ENCODE measurements at regions not wholly inside any gene's neighbourhood (a gene's known extent, or its start where the extent isn't known, plus 50 kb on each side); places are given as distances from the start of the nearest gene placed in this dataset.

DNA sequence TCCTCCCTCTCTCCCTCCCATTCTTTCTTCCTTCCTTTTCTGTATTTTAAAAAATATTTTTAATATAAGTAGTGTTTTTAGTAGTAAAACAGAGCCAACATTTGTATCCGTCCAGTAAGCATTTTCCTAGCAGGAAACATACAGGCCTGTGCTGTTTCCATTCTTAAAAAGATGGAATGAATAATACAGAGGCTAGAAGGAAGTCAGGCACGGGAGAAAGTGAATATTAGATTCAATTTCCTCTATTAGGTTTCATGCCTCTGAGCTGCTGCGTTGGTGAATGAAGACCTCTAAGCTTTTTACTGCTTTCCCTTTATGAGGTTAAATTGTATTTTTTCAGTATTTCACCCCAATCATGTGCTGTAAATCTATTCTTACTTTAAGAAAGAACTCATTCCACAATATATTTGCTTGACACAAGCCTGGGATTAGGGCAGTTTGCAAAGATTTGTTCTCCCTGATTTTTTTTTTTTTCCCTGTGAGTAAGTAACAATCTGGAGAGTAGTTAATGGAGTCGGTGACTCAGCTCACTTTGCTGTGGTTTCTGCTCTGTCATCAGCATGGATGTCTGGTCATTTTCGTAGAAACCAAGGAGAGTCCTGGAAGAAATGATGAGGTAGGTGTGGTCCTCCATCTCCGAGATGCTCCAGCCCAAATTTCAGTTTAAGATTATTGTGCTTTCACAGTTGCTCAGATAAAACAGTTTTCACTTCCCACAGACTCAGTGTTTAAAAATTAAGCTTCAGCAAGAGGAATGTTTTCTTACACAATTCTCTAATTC lies 76.1 kb upstream of the PITRM1 start:
- H3K9ac ChIP-seq (ENCODE audit: low read depth, low read length): no peak overlapping the region

DNA sequence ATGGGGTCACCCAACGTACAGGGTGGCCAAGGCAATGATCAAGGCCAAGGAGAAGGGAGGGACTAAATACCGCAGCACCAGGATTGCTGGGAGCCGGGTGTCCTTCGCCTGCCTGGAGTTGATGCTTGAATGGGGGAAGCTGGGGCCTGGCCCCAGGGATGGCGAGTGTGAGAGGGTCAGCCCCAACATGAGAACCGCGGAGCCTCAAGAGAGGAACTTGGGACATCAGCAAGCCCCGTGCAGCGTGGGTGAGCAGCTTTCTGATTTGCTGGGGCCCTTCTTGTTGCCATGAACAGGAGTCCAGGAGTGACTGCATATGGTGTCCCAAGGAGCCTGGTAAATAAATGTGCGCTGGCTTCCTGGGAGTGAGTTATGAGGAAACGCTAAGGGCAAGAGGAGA lies 72.8 kb upstream of the PITRM1 start:
- no peaks in the 10 kb centered on the region for H3K9me3 ChIP-seq (ENCODE audit: control insufficient read depth, insufficient read depth, low read length)
- no peak overlapping the region for H3K9ac ChIP-seq (ENCODE audit: low read depth, low read length)
- H3K36me3 ChIP-seq (ENCODE audit: insufficient read depth, low read length): no peaks in the 10 kb centered on the region
- peaks cover 16% of the 10 kb centered on the region for H3K4me1 ChIP-seq (ENCODE audit: insufficient read depth, low read length)

More for the DNA sequence above, 76.1 kb upstream of the PITRM1 start:
- peaks cover 16% of the 10 kb centered on the region for H3K4me1 ChIP-seq (ENCODE audit: insufficient read depth, low read length)
- H3K36me3 ChIP-seq (ENCODE audit: insufficient read depth, low read length): no peaks in the 10 kb centered on the region
- no peaks in the 10 kb centered on the region for H3K9me3 ChIP-seq (ENCODE audit: control insufficient read depth, insufficient read depth, low read length)

DNA sequence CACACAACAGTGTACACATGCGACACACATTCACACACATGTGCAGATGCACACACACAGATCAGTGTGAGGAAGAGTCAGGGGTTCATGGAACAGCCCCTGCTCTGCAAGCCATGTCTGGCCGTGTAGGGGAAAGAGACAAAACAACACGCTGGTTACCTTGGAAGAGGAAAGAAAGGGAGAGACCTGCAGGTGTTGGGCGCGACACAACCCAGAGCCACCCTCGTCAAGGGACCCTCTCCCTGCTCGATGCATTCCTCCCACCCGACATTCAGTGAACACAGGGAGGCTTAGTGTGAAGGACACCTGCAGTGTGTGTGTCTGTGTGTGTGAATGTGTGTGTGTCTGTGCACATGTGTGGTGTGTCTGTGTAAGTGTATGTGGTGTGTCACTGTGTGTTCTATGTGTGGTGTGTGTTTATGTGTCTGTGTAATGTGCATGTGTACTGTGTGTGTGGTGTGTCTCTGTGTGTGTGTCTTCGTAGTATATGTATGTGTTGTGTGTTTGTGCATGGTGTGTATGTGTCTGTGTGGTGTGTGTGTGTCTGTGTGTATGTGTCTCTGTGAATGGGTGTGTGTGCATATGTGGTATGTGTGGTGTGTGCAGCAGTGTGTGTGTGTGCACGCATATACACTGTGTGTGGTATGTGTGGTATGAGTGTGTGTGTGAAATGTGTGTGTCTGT lies 69.5 kb upstream of the PITRM1 start:
- no peaks in the 10 kb centered on the region for H3K36me3 ChIP-seq (ENCODE audit: insufficient read depth, low read length)

DNA sequence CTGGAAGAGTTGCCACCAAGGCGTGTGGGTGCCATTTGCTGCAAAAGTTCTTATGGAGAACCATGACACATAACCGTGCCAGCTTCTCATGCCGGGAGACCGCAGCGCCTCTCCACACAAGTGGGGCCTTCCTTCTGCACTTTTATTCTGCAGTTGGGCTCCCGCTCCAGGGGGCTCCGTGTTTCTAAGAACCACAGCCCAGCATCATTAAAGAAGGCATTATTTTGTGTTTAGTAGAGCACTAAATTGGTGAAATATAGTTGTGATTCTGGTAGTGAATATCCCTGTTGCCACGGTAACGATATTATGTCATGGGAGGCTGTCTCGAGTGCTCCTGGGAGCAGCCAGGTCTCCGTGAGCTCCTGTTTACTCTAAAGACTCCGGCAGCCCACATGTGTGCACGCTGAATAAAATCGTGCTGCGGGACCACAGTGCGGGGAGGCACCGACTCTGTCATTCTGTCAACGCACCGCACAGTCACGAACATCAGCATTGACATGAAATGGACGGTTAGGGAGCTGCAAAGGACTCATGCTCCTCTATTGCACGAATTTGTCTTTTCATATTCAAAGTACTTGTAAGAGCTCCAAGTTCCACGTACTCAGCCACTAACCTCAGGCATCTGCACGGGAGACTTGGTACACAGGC lies 68.8 kb upstream of the PITRM1 start:
- H3K36me3 ChIP-seq (ENCODE audit: insufficient read depth, low read length): no peaks in the 10 kb centered on the region
- H3K4me1 ChIP-seq (ENCODE audit: insufficient read depth, low read length): peaks cover 5% of the 10 kb centered on the region; the same call in 1 of the 2 replicates
- no peak overlapping the region for H3K9ac ChIP-seq (ENCODE audit: low read depth, low read length)
- H3K9me3 ChIP-seq (ENCODE audit: control insufficient read depth, insufficient read depth, low read length): no peaks in the 10 kb centered on the region

More for the DNA sequence above, 69.5 kb upstream of the PITRM1 start:
- Histone ChIP-seq H3K9ac (ENCODE audit: low read depth, low read length) (no peak overlapping the region), H3K4me1 (ENCODE audit: insufficient read depth, low read length) (peaks cover 5% of the 10 kb centered on the region; the same call in 1 of the 2 replicates), H3K9me3 (ENCODE audit: control insufficient read depth, insufficient read depth, low read length) (no peaks in the 10 kb centered on the region)

DNA sequence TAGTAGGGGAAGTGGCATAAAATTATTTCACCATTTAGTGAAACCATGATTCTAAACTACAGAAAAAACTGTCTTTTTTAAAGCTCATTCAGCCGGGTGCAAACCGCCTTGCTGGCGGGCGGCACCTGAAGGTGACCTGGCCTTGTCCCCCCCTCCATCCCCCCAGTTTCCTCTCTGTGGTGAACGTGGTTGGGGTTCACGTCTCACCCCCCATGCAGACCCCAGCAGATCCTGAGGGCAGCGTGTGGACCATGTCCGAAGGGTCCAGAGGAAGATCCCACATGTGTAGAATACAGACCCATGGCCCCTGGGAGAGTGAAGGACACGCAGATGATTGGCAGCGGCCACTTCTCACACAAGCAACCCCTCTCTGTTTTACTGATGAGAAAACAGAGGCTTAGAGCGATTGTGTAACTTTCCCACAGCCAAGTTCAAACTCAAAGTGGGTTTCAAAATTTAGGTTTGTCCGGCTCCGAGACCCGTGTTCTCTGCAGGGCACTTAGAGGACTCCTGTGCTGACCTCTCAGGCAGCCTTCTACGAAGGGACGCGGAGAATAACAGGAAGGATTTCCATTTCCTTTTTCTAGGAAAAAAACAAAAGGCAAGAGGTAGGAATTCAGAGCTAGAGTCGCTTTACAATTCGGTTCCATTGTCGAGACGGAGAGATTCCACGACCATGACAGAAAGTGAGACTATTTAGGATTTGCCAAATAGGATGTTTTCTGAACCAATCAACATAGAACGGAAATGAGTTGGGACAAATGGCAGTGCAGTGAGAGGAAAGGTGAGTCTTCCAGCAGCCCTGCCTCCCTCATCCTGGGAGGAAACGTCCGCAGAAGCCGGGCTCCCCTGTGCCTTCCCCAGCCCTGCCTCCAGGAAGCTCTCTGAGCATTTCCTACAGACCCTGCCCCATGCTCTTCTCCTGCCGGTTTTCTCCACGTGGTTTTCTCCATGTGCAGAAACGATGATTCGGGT lies 67.6 kb upstream of the PITRM1 start:
- Histone ChIP-seq H3K4me1 (ENCODE audit: insufficient read depth, low read length) (peaks cover 5% of the 10 kb centered on the region; the same call in 1 of the 2 replicates), H3K9me3 (ENCODE audit: control insufficient read depth, insufficient read depth, low read length) (no peaks in the 10 kb centered on the region), H3K36me3 (ENCODE audit: insufficient read depth, low read length) (no peaks in the 10 kb centered on the region), H3K9ac (ENCODE audit: low read depth, low read length) (no peak overlapping the region)

DNA sequence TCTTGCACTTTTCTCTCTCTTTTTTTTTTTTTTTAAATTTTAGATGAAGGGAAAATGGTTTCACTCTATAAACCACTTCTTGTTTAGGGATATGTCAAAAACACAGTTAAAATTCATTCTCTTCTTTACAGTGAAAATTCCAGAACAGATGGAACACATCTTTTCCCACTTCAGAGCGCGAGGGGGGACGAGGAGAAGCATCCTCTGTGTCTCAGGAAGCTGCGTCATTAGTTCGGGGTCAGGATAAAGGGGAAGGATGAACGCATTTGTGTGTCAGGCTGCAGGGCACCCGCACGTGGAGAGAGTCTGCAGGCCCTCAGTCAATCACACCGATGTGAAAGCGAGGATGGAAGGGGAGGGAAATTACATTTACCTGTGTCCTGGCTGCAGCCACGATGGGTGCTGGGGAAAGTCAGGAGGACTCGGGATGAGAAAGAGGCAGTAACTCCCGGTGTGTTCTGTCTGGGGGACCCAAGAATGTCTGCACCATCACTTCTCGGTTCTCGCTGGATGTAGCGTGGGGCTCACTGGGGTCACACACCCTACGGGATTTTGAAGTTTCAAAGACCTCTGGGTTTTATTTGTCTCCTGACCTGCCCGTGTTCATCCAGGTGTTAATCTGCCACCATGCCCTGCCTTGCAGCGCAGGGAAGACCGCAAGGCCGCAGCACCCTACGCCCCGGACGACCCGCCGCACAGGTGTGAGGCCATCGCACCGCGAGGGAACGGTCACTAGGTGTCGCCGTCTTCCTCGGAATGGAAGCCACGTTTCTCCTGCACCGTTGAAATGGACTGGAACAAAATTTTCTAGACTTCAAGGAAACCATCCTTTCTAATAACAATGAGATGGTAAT lies 66.7 kb upstream of the PITRM1 start:
- Histone ChIP-seq H3K36me3 (ENCODE audit: insufficient read depth, low read length) (no peaks in the 10 kb centered on the region), H3K9me3 (ENCODE audit: control insufficient read depth, insufficient read depth, low read length) (no peaks in the 10 kb centered on the region), H3K4me1 (ENCODE audit: insufficient read depth, low read length) (peaks cover 5% of the 10 kb centered on the region; the same call in 1 of the 2 replicates), H3K9ac (ENCODE audit: low read depth, low read length) (no peak overlapping the region)

DNA sequence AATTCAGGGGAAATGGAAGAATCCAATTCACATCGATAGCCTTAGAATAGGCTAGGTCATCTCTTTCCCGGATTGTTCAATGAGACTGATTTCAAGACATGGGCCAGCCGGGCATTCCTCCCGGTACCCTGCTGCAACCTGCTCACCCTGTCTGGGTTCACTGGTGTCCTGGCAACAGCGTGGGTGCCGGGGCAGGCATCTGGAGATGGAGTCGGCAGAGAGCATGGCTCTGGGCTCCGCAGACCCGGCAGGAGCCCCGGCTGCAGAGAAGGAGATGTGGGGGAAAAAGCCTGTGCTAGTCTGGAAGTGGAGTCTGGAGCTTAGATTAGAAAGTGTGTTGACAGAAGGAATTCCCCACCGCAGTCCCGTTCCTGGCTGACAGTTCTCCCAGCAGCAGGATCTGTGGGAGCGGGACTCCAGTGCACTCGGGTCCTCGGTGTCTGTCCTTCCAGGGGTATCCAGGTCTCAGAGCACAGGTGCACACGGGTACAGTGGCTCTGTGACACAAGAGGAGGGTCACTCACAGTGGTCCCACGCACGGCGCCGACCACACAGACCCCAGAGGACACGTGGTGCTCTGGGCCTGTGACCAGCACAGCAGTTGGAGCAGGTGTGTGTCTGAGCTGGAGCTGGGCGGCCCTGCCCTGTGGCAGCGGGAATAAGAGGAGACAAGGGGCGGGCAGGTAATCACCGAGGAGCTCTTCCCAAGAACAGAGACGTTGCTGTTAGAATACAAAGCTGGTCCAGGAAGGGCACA lies 65.7 kb upstream of the PITRM1 start:
- H3K36me3 ChIP-seq (ENCODE audit: insufficient read depth, low read length): no peaks in the 10 kb centered on the region
- H3K4me1 ChIP-seq (ENCODE audit: insufficient read depth, low read length): peaks cover 5% of the 10 kb centered on the region; the same call in 1 of the 2 replicates
- no peaks in the 10 kb centered on the region for H3K9me3 ChIP-seq (ENCODE audit: control insufficient read depth, insufficient read depth, low read length)
- H3K9ac ChIP-seq (ENCODE audit: low read depth, low read length): no peak overlapping the region

DNA sequence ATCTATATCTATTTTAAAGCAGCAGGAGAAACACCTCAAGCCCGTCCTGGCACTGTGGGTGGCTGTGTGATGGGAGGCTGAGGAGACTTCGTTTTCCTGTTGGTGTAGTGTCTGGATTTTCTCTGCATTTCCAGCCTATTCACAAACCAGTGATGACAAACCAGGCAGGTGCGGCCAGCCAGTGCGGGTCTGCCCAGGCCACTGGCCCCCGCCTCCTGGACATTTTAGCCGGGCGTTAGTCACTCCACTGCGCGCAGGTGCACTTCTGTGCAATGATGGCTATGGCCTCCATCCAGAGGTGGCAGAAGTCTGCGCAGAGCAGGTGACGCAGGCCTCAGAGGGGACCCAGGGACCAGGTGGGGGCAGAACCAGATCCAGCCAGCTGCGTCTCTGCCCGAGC lies 64.9 kb upstream of the PITRM1 start:
- Histone ChIP-seq H3K36me3 (ENCODE audit: insufficient read depth, low read length) (no peaks in the 10 kb centered on the region), H3K9me3 (ENCODE audit: control insufficient read depth, insufficient read depth, low read length) (no peaks in the 10 kb centered on the region), H3K4me1 (ENCODE audit: insufficient read depth, low read length) (peaks cover 5% of the 10 kb centered on the region; the same call in 1 of the 2 replicates), H3K9ac (ENCODE audit: low read depth, low read length) (no peak overlapping the region)

DNA sequence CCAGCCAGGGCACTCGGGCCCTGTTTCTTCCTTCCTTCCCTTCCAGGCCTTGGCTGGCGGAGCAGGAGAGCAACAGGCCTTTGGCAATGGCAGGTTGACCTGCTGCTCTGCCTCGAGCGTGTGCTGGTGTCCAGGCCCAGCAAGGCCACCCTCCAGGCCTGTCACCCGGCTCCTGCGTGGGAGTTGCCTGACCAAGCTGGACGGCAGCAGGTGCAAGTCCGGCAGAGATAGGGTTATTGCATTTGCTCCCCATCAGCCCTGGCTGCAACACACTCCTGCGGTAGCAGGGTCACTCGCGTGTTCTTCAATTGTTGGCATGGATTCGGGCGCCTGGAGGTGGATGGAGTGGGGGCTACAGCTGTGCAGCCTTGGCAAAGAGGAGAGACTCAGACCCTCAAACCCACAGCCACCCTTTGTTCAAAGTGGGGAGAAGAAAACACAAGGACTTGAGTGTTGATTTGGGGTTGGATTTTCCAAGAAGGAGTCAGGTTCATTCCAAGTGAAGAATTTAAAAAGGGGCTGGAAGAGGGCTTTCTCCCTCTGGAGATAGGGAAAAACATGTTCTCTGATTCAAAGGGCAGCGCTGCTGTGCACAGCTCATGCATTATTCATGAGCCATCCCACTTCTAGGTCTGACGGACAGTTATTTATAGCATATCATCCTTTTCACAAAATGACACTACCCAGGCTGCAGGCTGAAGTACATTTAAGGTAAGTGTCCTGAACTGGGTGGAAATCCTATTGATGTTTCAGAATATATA lies 64.2 kb upstream of the PITRM1 start:
- H3K9ac ChIP-seq (ENCODE audit: low read depth, low read length): no peak overlapping the region
- H3K9me3 ChIP-seq (ENCODE audit: control insufficient read depth, insufficient read depth, low read length): no peaks in the 10 kb centered on the region
- H3K4me1 ChIP-seq (ENCODE audit: insufficient read depth, low read length): peaks cover 5% of the 10 kb centered on the region; the same call in 1 of the 2 replicates
- H3K36me3 ChIP-seq (ENCODE audit: insufficient read depth, low read length): no peaks in the 10 kb centered on the region

DNA sequence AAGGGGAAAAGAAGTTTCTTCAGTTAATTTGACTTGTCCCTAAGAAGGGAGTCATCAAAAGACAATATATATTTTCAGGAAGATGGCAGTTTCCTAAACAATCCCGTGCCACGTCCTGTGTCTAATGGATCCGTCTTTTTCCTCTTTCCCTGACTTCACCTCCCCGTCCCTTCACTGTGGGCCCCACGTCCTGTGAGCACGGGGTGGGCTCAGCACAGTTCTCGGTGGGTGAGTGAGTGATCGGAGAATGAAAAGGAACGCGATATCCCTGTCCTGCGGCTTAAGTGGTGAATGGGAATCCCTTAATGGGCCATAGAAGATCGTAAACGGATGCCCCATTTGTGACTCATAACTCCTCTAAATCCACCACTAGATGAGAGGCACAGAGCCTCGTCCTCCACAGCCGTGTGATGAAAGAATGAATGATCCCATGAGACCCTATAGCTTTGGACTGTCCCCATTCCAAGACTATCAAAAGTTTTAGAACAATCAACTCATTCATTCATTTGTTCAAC lies 63.5 kb upstream of the PITRM1 start:
- no peaks in the 10 kb centered on the region for H3K9me3 ChIP-seq (ENCODE audit: control insufficient read depth, insufficient read depth, low read length)
- no peak overlapping the region for H3K9ac ChIP-seq (ENCODE audit: low read depth, low read length)
- peaks cover 5% of the 10 kb centered on the region; the same call in 1 of the 2 replicates for H3K4me1 ChIP-seq (ENCODE audit: insufficient read depth, low read length)
- H3K36me3 ChIP-seq (ENCODE audit: insufficient read depth, low read length): no peaks in the 10 kb centered on the region

DNA sequence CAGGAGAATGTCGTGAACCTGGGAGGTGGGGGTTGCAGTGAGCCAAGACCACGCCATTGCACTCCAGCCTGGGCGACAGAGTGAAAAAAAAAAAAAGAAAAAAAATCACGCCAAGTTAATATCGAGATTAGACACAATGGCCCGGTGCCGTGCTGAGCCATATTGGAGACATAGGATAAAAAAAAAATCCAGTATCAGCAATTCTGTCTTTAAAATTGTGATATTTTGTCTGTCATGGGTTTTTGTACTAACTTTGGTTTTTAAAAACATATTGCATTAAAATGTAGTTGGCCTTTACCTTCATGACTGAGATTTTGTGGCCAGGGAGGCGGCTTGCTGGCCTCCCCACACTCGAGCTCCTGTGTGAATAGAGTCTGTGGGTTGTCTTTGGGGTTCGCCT lies 62.8 kb upstream of the PITRM1 start:
- Histone ChIP-seq H3K4me1 (ENCODE audit: insufficient read depth, low read length) (peaks cover 5% of the 10 kb centered on the region; the same call in 1 of the 2 replicates), H3K9ac (ENCODE audit: low read depth, low read length) (no peak overlapping the region), H3K9me3 (ENCODE audit: control insufficient read depth, insufficient read depth, low read length) (no peaks in the 10 kb centered on the region), H3K36me3 (ENCODE audit: insufficient read depth, low read length) (no peaks in the 10 kb centered on the region)

DNA sequence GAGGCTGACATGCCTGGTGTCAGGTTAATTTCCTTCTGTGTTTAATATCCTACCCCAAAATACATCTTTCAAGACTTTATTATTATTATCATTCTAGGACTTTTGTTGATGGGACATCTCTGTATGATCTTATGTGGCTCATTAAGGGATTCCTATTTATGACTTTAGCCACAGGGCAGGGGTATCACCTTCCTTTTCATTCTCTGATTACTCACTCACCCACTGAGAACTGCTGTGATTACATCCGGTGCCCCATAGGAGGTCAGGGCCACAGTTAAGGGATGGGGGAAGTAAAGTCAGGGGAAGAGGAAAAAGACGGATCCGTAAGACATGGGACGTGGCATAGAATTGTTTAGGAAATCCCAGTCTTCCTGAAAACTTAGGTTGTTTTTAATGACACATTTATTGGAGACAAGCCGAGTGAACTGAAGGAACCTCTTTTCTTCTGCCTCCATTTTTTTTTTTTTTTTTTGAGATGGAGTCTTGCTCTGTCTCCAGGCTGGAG lies 61.0 kb upstream of the PITRM1 start:
- no peaks in the 10 kb centered on the region for H3K4me1 ChIP-seq (ENCODE audit: insufficient read depth, low read length)
- H3K9me3 ChIP-seq (ENCODE audit: control insufficient read depth, insufficient read depth, low read length): no peaks in the 10 kb centered on the region
- H3K36me3 ChIP-seq (ENCODE audit: insufficient read depth, low read length): no peaks in the 10 kb centered on the region
- no peak overlapping the region for H3K9ac ChIP-seq (ENCODE audit: low read depth, low read length)
